Erythroblast (primary cell): ENCODE measurements at regions not wholly inside any gene's neighbourhood (a gene's known extent, or its start where the extent isn't known, plus 50 kb on each side); places are given as distances from the start of the nearest gene placed in this dataset.

Experiments
- DNase-seq, 2 experiments: peaks; one replicate each; lab custom pipeline; 2025; lab: John Stamatoyannopoulos, UW
- GATA1 ChIP-seq: IDR thresholded peaks from 2 replicates; pipeline ENCODE4 v1.6.1; 2011; ENCODE audit warnings: low read depth, mild to moderate bottlenecking, control low read depth, low read length, moderate library complexity
- POLR2A ChIP-seq: IDR thresholded peaks from 2 replicates; pipeline ENCODE4 v1.6.1; 2011; ENCODE audit warnings: mild to moderate bottlenecking, low read length

DNA sequence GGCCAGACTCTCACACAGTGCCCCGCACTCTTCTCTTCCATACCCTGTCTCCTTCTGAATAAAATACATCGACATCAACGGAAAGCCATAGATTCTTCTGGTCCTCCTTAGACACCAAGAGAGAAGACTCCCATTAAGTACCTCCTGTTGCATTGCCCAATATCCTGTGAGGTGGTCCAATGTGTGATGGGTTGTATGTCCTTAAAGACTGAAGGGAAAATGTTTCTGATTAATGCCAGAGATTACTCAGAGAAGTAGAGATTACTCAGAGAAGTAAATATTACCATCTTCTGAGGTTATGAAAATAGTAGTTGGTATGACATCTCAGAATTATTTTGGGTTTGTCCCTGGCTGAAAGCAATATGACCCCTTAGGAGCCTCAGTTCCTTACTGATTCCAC is 60.8 kb upstream of the GALNT15 start:
- no peak for TF ChIP-seq GATA1
- no peak for TF ChIP-seq POLR2A
- no peak for DNase-seq

DNA sequence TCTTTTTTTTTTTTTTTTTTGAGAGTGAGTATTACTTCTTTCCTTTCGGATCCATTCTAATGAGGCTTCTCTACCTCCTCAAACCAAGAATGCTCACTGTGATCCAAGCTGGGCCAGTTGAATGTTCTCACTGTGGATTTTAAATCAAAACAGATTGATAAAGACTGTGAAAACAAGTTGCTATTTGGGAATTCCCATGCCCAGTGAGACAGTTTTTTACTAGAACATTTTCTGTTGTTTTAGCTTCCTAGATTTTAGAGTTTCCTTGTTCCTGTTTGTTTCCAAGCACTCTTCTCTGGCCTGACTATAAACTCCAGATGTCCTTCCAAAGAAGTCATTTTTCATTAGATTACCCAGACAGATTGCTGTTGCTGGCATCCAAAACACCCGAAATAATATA is 60.1 kb upstream of the GALNT15 start:
- DNase-seq, result no peak
- TF ChIP-seq POLR2A, result no peak
- TF ChIP-seq GATA1, result no peak

DNA sequence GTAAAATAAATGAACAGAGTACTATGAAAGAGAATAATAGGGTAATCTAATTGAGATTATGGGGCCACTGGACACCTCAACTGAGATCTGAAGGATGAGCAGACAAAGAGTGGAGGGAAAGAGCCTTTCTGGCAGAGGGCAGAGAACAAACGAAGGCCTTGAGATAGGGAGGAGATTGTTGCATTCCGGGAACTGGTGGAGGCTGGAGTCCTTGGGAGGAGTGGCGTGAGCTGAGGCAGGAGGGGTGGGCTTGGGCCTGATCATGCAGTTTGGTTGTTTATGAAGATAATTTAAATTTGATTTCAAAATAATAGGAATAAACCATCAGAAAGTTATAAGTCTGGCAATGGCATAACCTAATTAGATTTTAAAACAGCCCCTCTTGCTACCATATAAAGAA is 59.5 kb upstream of the GALNT15 start:
- DNase-seq, result no peak
- TF ChIP-seq GATA1, result no peak
- TF ChIP-seq POLR2A, result no peak

DNA sequence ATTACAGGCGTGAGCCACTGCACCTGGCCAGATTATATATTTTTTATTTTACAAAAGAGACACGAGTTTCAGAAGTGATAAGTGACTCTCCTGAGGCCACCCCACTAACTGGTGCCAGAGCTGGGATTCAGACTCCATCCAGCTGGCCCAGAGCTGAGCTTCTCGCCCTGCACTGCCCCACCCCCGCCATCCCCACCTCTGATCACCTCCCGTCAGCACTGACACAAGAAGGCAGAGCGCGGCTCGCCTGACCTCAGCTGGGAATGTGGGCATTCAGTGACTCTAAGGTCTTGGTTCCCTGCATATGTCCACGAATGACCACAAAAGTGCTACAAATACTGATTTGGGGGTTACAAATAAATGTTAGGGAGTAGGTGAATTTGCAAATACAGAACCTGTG is 56.1 kb upstream of the GALNT15 start:
- TF ChIP-seq POLR2A (no peak), GATA1 (no peak)
- no peak for DNase-seq

DNA sequence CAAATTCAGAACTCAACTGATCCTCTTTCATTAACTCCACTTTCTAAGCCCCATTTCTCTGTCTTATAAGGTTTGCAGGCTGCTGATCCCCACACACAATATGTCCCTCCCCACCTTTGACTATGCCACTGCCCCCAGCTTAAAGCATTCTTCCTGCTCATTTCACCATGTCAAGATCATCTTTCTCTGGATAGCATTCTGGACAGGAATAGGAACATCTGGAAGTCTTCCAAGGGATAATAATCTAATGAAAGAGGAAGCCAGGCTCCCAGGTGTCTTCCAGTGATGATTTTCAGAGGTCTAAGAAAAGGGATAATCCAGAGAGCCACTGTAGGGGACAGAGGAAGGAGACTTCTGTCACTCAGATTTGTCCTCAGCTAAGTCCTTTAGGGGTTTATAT is 54.6 kb upstream of the GALNT15 start:
- TF ChIP-seq GATA1 (no peak), POLR2A (no peak)

DNA sequence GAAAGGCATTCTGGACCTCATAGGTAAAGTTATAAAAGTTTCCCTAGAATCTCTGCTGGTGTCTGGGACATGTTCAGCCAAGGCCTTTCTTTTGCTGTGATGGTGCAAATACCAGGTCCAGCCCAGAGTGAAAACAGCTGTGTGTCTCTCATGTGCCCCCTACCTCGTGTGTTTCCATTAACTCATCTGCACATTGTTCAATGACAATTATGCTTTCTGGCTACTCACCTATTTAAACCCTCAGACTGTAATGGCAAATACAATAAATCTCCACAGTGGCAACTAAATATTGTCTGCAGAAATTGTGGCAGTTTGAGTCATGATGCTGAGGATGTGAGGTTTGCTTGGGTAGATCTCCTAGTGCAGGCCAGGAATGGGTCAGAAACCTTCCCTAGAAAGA is 53.1 kb upstream of the GALNT15 start:
- DNase-seq, result no peak
- no peak for TF ChIP-seq POLR2A
- no peak for TF ChIP-seq GATA1

More for the DNA sequence above, 54.6 kb upstream of the GALNT15 start:
- no peak for DNase-seq

DNA sequence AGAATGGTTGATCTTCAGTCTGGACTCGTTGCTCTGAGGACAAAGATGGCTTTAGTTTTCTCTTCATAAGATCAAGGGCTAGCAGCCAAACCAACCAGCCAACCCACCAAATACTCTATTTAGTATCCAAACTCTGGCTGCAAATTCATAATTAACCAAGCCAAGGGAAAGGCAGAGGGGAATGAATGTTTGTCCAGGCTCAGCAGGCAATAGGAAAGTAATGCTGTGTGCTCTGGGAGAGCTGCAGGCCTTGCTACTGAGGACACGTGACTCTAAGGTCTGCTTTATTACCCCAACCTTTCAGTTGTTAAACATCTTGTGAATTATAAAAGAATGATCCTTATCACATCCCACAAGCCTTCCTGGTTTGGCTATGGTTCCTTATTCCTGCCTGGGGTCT is 52.3 kb upstream of the GALNT15 start:
- TF ChIP-seq POLR2A (no peak), GATA1 (no peak)

DNA sequence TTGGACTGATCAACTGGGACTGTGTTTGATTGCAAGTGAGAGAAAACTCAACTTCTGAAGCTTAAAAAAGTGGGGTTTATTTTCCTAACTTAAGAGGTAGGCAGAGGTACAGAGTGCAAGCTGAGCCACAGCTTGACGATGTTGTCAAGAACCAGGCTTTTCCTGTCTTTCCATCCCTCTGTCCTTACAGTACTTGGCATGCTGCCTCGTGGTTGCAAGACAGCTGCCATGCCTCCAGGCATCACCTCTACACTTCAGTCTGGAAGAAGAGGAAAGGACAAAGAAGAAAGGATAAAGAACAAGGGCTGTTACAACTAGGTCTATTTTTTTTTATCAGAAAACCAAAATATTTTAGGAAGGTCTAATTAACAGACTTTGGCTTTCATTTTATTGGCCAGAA is 51.8 kb upstream of the GALNT15 start:
- TF ChIP-seq POLR2A, result no peak
- TF ChIP-seq GATA1, result no peak
- no peak for DNase-seq

More for the DNA sequence above, 52.3 kb upstream of the GALNT15 start:
- DNase-seq, result no peak

DNA sequence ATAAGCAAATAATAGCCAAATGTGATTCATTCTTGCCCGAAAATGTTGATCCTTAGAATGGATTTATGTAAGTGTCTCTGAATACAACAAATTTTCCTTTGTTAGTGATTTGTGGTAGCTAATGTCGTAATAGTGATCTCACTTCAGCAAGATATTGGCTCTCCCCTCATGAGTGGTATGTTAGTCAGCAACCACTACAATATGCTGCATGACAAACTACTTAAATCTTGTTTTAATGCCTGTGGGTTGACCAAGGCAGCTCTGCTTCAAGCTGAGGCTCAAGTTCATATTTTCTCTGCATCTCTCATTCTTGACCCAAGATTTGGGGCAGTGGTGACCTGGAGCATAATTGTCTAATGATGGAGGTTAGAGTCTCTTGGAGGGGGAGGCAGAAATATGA is 49.8 kb upstream of the GALNT15 start:
- no peak for DNase-seq
- TF ChIP-seq POLR2A (no peak), GATA1 (no peak)
